HepG2 (cell line): ENCODE measurements at regions not wholly inside any gene's neighbourhood (a gene's known extent, or its start where the extent isn't known, plus 50 kb on each side); places are given as distances from the start of the nearest gene placed in this dataset.

Experiments used
- ATAC-seq: fragments of 200-7000 bp; cut with Tn5 transposase; 3 replicates; pipeline ENCODE4 v1.9.1; 2020; ENCODE audit warnings: mild to moderate bottlenecking, moderate library complexity
- BruUV-seq: library from RNA; stranded (reverse); fragments of 400-500 nt; replicated peaks from 2 replicates; lab custom pipeline; 2021; lab: Mats Ljungman, UMichigan
- CTCF ChIA-PET: fragments of 300-600 bp; formaldehyde crosslinking; extraction: SDS; loops from one replicate; lab custom pipeline; 2021; ENCODE audit warnings: low total read pairs, inconsistent platforms, low intra/inter-chr PET ratio; lab: Yijun Ruan, JAX
- POLR2A ChIA-PET: fragments of 350-600 bp; sonication (Branson Sonifier 250); formaldehyde crosslinking; loops from one replicate; lab custom pipeline; 2020; ENCODE audit warnings: antibody characterized with exemption, inconsistent platforms; lab: Yijun Ruan, JAX
- DNase-seq: peaks from one replicate; pipeline ENCODE4 v3.0.0-alpha.2; 2015; ENCODE audit warnings: low spot score
- FAIRE-seq: peaks from 3 replicates; lab custom pipeline; 2011; peaks lifted over from hg19 to GRCh38; lab: Jason Lieb, UNC
- H2AFZ ChIP-seq: one replicate; pipeline ENCODE4 v1.6.1; 2011; ENCODE audit warnings: low read length, inconsistent platforms
- H3K27ac ChIP-seq: fragments of 300-600 bp; 3 replicates; pipeline ENCODE4 v1.8.0; 2011; ENCODE audit warnings: mixed run types, mild to moderate bottlenecking, mixed read lengths, low read length, inconsistent platforms; ENCODE audit not compliant: insufficient read depth; ENCODE audit errors: extremely low read length
- H3K27me3 ChIP-seq, 2 experiments: fragments of 200-600 bp in 1 of 2; 2 replicates in 1 of 2; 3 replicates in 1 of 2; pipeline versions ENCODE4 v1.6.0 to v1.8.0; 2011; ENCODE audit warnings: low read length in 2 of 2, mild to moderate bottlenecking in 2 of 2, moderate library complexity in 2 of 2, inconsistent platforms in 1 of 2; ENCODE audit not compliant: insufficient read depth in 2 of 2, control insufficient read depth in 1 of 2
- H3K36me3 ChIP-seq, 2 experiments: fragments of 200-600 bp in 1 of 2; replicated peaks in 1 of 2; 2 replicates in 1 of 2; 3 replicates in 1 of 2; pipeline versions ENCODE4 v1.5.1 to v1.8.0; 2011; ENCODE audit warnings: low read length in 2 of 2, inconsistent platforms in 1 of 2; ENCODE audit not compliant: insufficient read depth in 2 of 2, control insufficient read depth in 1 of 2
- H3K4me1 ChIP-seq: 2 replicates; pipeline ENCODE4 v1.5.1; 2012; ENCODE audit warnings: low read length, inconsistent platforms; ENCODE audit not compliant: insufficient read depth
- H3K4me2 ChIP-seq: 2 replicates; pipeline ENCODE4 v1.6.0; 2011; ENCODE audit warnings: low read depth, low read length, inconsistent platforms
- H3K4me3 ChIP-seq, 3 experiments: fragments of 200-600 bp in 1 of 3; sonication (generic), shearing (Covaris generic) in 1 of 3; replicated peaks in 1 of 3; 2 replicates each; pipeline ENCODE4 v1.5.1; 2011 to 2016; ENCODE audit warnings: low read length in 3 of 3, inconsistent platforms in 2 of 3, low read depth in 2 of 3, mild to moderate bottlenecking in 2 of 3, control low read depth in 1 of 3, mixed read lengths in 1 of 3; ENCODE audit not compliant: insufficient read depth in 1 of 3
- H3K79me2 ChIP-seq: one replicate; pipeline ENCODE4 v1.6.1; 2011; ENCODE audit warnings: low read length, inconsistent platforms; ENCODE audit not compliant: insufficient read depth
- H3K9ac ChIP-seq: 2 replicates; pipeline ENCODE4 v1.6.0; 2011; ENCODE audit warnings: mild to moderate bottlenecking, low read depth, low read length, inconsistent platforms; ENCODE audit not compliant: insufficient read depth
- H3K9me3 ChIP-seq: 2 replicates; pipeline ENCODE4 v1.5.1; 2012; ENCODE audit warnings: mild to moderate bottlenecking, low read length
- H4K20me1 ChIP-seq: 2 replicates; pipeline ENCODE4 v1.6.0; 2011; ENCODE audit warnings: inconsistent platforms, mild to moderate bottlenecking, low read length, moderate library complexity; ENCODE audit not compliant: insufficient read depth
- FOXK2 ChIP-seq: fragments of 450-650 bp; IDR thresholded peaks from 2 replicates; pipeline ENCODE4 v1.6.1; 2016
- HMGA1 ChIP-seq: sonication (generic); formaldehyde crosslinking; conservative IDR thresholded peaks from 2 replicates; pipeline ENCODE4 v1.4.0; 2020; ENCODE audit warnings: missing genetic modification reagents
- KAT8 ChIP-seq: IDR thresholded peaks from 2 replicates; pipeline ENCODE4 v1.6.1; 2016; ENCODE audit warnings: missing genetic modification reagents, missing compliant biosample characterization
- MYPOP ChIP-seq: sonication (generic); formaldehyde crosslinking; IDR thresholded peaks from 2 replicates; pipeline ENCODE4 v1.8.1; 2023; ENCODE audit warnings: mild to moderate bottlenecking, moderate library complexity, missing genetic modification reagents
- NFE2 ChIP-seq: sonication (generic); formaldehyde crosslinking; IDR thresholded peaks from 2 replicates; pipeline ENCODE4 v1.4.0; 2020; ENCODE audit warnings: missing genetic modification reagents
- NFKB2 ChIP-seq: sonication (generic); formaldehyde crosslinking; IDR thresholded peaks from 2 replicates; pipeline ENCODE4 v1.4.0; 2020; ENCODE audit warnings: missing genetic modification reagents, borderline replicate concordance
- ZNF354B ChIP-seq: sonication (generic); formaldehyde crosslinking; IDR thresholded peaks from 2 replicates; pipeline ENCODE4 v1.8.0; 2022; ENCODE audit warnings: mild to moderate bottlenecking, missing genetic modification reagents
- ZNF407 ChIP-seq: sonication (generic); formaldehyde crosslinking; IDR thresholded peaks from one replicate; pipeline ENCODE4 v1.5.1; 2020; ENCODE audit warnings: mild to moderate bottlenecking, missing genetic modification reagents; ENCODE audit errors: not compliant biosample characterization
- ZNF589 ChIP-seq: sonication (generic); formaldehyde crosslinking; conservative IDR thresholded peaks from 2 replicates; pipeline ENCODE4 v1.8.0; 2022; ENCODE audit warnings: mild to moderate bottlenecking, moderate library complexity, missing genetic modification reagents
- ZNF781 ChIP-seq: sonication (generic); formaldehyde crosslinking; IDR thresholded peaks from 2 replicates; pipeline ENCODE4 v1.5.1; 2020; ENCODE audit warnings: borderline replicate concordance, mild to moderate bottlenecking, missing genetic modification reagents; ENCODE audit errors: not compliant biosample characterization
- WGBS: methylation state at CpG from one replicate; pipeline ENCODE4 v1.1.6; 2017; ENCODE audit warnings: low lambda C conversion rate; 5-methylcytosine and 5-hydroxymethylcytosine counted together
- in situ Hi-C: cut with HindIII; loops from 2 replicates; pipeline ENCODE4 v1.10.0; 2017; ENCODE audit warnings: low pct_unique_long_range_greater_than_20kb; ENCODE audit not compliant: extremely low pct_ligation_motif_present
- intact Hi-C: fragments of 100-400 bp; cut with micrococcal nuclease; formaldehyde crosslinking; loops from one replicate; pipeline ENCODE4 v1.10.0; 2022; ENCODE audit not compliant: unreplicated experiment
- TF ChIP-seq, protein P1 (sequence below), 2 experiments: sonication (generic) in 1 of 2; formaldehyde crosslinking in 1 of 2; IDR thresholded peaks; 2 replicates each; pipeline versions ENCODE4 v1.5.1 to v1.6.1; 2011 to 2020; ENCODE audit warnings: borderline replicate concordance in 1 of 2, low read depth in 1 of 2, low read length in 1 of 2, mild to moderate bottlenecking in 1 of 2, missing genetic modification reagents in 1 of 2, moderate library complexity in 1 of 2

DNA sequence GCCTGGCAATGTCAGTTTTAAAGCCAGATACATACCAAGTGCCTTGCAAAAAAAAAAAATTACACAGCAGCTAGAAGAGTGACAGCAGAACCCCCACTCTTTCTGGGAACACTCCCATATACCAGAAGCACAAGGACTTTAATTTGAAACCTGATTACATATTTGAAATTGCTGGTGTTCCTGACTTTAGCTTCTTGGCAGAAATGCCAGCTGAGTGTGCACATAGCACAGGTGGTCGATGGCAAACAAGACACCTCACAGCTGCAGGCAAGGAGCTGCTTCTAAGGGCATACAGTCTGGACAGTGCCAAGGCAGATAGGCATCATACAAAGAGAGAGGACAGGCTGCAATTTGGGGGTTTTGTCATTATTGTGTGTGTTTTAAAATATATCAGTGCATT is 150.7 kb upstream of the SGK1 start (continued):
- TF ChIP-seq ZNF781 (no peak), NFKB2 (CRISPR knock-in tag) (no peak), ZNF354B (CRISPR knock-in tag) (no peak), NFE2 (CRISPR knock-in tag) (no peak), KAT8 (CRISPR knock-in tag) (no peak), MYPOP (CRISPR knock-in tag) (no peak), HMGA1 (CRISPR knock-in tag) (no peak)

GRCh38 chr6:134467620-134468019 is 149.7 kb upstream of the SGK1 start:
- Histone ChIP-seq H3K9ac (no peak overlapping the region), H4K20me1 (no peaks in the 10 kb centered on the region), H3K27me3 (0 out of 5 replicates have a peak, but pooled peaks cover 0 to 8% of the 10 kb centered on the region in 2 experiments), H3K79me2 (no peaks in the 10 kb centered on the region), H3K4me1 (no peaks in the 10 kb centered on the region), H3K9me3 (no peaks in the 10 kb centered on the region), H2AFZ (no peak overlapping the region), H3K27ac (no peak overlapping the region), H3K4me2 (no peak overlapping the region), H3K4me3 (no peak overlapping the region), H3K36me3 (no peaks in the 10 kb centered on the region)
- ATAC-seq (no peak), DNase-seq (no peak), FAIRE-seq (no peak)
- ChIA-PET POLR2A (no interaction called here), CTCF (no interaction called here)
- intact Hi-C loops (no loop called here), in situ Hi-C loops (no loop called here)
- 4% methylated on average over 1 of the region's 1 CpG for WGBS
- no TSS peak for BruUV-seq
- TF ChIP-seq ZNF589 (CRISPR knock-in tag) (no peak), ZNF407 (CRISPR knock-in tag) (no peak), FOXK2 (no peak)
- TF ChIP-seq, protein P1, sequence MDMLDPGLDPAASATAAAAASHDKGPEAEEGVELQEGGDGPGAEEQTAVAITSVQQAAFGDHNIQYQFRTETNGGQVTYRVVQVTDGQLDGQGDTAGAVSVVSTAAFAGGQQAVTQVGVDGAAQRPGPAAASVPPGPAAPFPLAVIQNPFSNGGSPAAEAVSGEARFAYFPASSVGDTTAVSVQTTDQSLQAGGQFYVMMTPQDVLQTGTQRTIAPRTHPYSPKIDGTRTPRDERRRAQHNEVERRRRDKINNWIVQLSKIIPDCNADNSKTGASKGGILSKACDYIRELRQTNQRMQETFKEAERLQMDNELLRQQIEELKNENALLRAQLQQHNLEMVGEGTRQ (IDR thresholded peaks at IDR 0.05; ENCODE audit: low read depth, low read length): no peak
- TF ChIP-seq, protein P1 (CRISPR knock-in tag; IDR thresholded peaks at IDR 0.05; ENCODE audit: borderline replicate concordance): no peak
